HCT116 (cell line): ENCODE measurements at regions not wholly inside any gene's neighbourhood (a gene's known extent, or its start where the extent isn't known, plus 50 kb on each side); places are given as distances from the start of the nearest gene placed in this dataset.

Source experiments
- ATAC-seq: fragments of 200-7000 bp; cut with Tn5 transposase; 2 replicates; pipeline ENCODE4 v1.9.1; 2020; ENCODE audit warnings: mild to moderate bottlenecking, moderate library complexity
- BruUV-seq: library from RNA; stranded (reverse); fragments of 400-500 nt; replicated peaks from 2 replicates; lab custom pipeline; 2021; lab: Mats Ljungman, UMichigan
- CTCF ChIA-PET: fragments of 300-600 bp; sonication (Branson Sonifier 250); formaldehyde crosslinking; loops from one replicate; lab custom pipeline; 2021; ENCODE audit warnings: antibody characterized with exemption; lab: Charles Lee
- POLR2A ChIA-PET: fragments of 300-600, 350-600 bp; sonication (Branson Sonifier 250); formaldehyde crosslinking; loops from one replicate; lab custom pipeline; 2021; ENCODE audit warnings: antibody characterized with exemption; lab: Charles Lee
- RAD21 ChIA-PET, 2 experiments: fragments of 300-600 bp; sonication (Branson Sonifier 250); formaldehyde crosslinking; loops; one replicate each; lab custom pipeline; 2023; ENCODE audit warnings: low total read pairs in 2 of 2; ENCODE audit not compliant: uncharacterized antibody in 2 of 2, unreplicated experiment in 2 of 2, low non-redundant PET in 1 of 2; lab: Charles Lee
- DNase-seq: peaks from one replicate; pipeline ENCODE4 v3.0.0-alpha.2; 2010; ENCODE audit warnings: low read depth, low spot score
- H2AFZ ChIP-seq: fragments of 200-600 bp; shearing (Covaris generic), sonication (generic); 2 replicates; pipeline ENCODE4 v1.6.1; 2017; ENCODE audit warnings: low read depth, mixed run types, mixed read lengths, antibody characterized with exemption, low read length; ENCODE audit not compliant: poor library complexity, severe bottlenecking
- H3K27ac ChIP-seq: 2 replicates; pipeline ENCODE4 v1.5.1; 2012; ENCODE audit warnings: low read depth, low read length
- H3K27me3 ChIP-seq: fragments of 200-600 bp; sonication (generic); 2 replicates; pipeline ENCODE4 v1.6.1; 2016; ENCODE audit warnings: mixed run types, low read length, mixed read lengths; ENCODE audit not compliant: insufficient read depth
- H3K36me3 ChIP-seq, 2 experiments: fragments of 200-500 bp in 1 of 2; fragments of 200-600 bp in 1 of 2; sonication (Bioruptor generic) in 1 of 2; sonication (generic) in 1 of 2; 2 replicates each; pipeline versions ENCODE4 v1.5.1 to v1.6.1; 2014 to 2016; ENCODE audit warnings: low read length in 2 of 2, inconsistent platforms in 1 of 2, mixed read lengths in 1 of 2, mixed run types in 1 of 2; ENCODE audit not compliant: insufficient read depth in 2 of 2, control insufficient read depth in 1 of 2
- H3K4me1 ChIP-seq, 2 experiments: fragments of 200-600 bp in 1 of 2; sonication (generic) in 1 of 2; 2 replicates each; pipeline versions ENCODE4 v1.5.1 to v1.6.1; 2012 to 2017; ENCODE audit warnings: low read length in 2 of 2, inconsistent platforms in 1 of 2, mild to moderate bottlenecking in 1 of 2, mixed read lengths in 1 of 2, mixed run types in 1 of 2, moderate library complexity in 1 of 2; ENCODE audit not compliant: insufficient read depth in 2 of 2, control insufficient read depth in 1 of 2
- H3K4me2 ChIP-seq: fragments of 200-600 bp; sonication (generic); 2 replicates; pipeline ENCODE4 v1.6.1; 2017; ENCODE audit warnings: mixed run types, low read length, mixed read lengths
- H3K4me3 ChIP-seq, 2 experiments: fragments of 200-600 bp in 1 of 2; sonication (generic) in 1 of 2; replicated peaks in 1 of 2; 2 replicates each; pipeline ENCODE4 v1.5.1; 2011 to 2016; ENCODE audit warnings: low read length in 2 of 2, control low read depth in 1 of 2, low read depth in 1 of 2, mild to moderate bottlenecking in 1 of 2, mixed read lengths in 1 of 2, mixed run types in 1 of 2
- H3K79me2 ChIP-seq: fragments of 200-600 bp; sonication (generic); 2 replicates; pipeline ENCODE4 v1.6.1; 2017; ENCODE audit warnings: mild to moderate bottlenecking, mixed run types, low read length, moderate library complexity, mixed read lengths; ENCODE audit not compliant: insufficient read depth
- H3K9ac ChIP-seq: fragments of 200-600 bp; sonication (generic); 2 replicates; pipeline ENCODE4 v1.6.1; 2016; ENCODE audit warnings: low read length, mixed read lengths
- H3K9me2 ChIP-seq: fragments of 200-600 bp; sonication (generic), shearing (Covaris generic); 2 replicates; pipeline ENCODE4 v1.6.1; 2017; ENCODE audit warnings: mixed run types, mild to moderate bottlenecking, moderate library complexity; ENCODE audit not compliant: insufficient read depth
- H3K9me3 ChIP-seq, 2 experiments: fragments of 200-500 bp in 1 of 2; fragments of 200-600 bp in 1 of 2; sonication (Bioruptor generic) in 1 of 2; sonication (generic) in 1 of 2; 2 replicates each; pipeline ENCODE4 v1.6.1; 2014 to 2017; ENCODE audit warnings: low read length in 2 of 2, mixed read lengths in 2 of 2, inconsistent platforms in 1 of 2, low read depth in 1 of 2, mild to moderate bottlenecking in 1 of 2, mixed run types in 1 of 2, moderate library complexity in 1 of 2; ENCODE audit not compliant: control insufficient read depth in 1 of 2, insufficient read depth in 1 of 2
- H4K20me1 ChIP-seq: fragments of 200-600 bp; sonication (generic), shearing (Covaris generic); 2 replicates; pipeline ENCODE4 v1.6.1; 2017; ENCODE audit warnings: mixed run types, mild to moderate bottlenecking, moderate library complexity; ENCODE audit not compliant: insufficient read depth
- ATF3 ChIP-seq: IDR thresholded peaks from 2 replicates; pipeline ENCODE4 v1.6.1; 2012
- CBX3 ChIP-seq: IDR thresholded peaks from 2 replicates; pipeline ENCODE4 v1.6.1; 2012; ENCODE audit warnings: low read depth
- CEBPB ChIP-seq: IDR thresholded peaks from 2 replicates; pipeline ENCODE4 v1.6.1; 2012; ENCODE audit warnings: low read depth
- EGR1 ChIP-seq: IDR thresholded peaks from 2 replicates; pipeline ENCODE4 v1.6.1; 2012; ENCODE audit warnings: low read depth
- ELF1 ChIP-seq: IDR thresholded peaks from 2 replicates; pipeline ENCODE4 v1.6.1; 2012; ENCODE audit warnings: low read depth, borderline replicate concordance
- EZH2 ChIP-seq: fragments of 200-600 bp; sonication (generic); IDR thresholded peaks from 2 replicates; pipeline ENCODE4 v1.6.1; 2017; ENCODE audit warnings: antibody characterized with exemption, mixed run types
- FOSL1 ChIP-seq: IDR thresholded peaks from 2 replicates; pipeline ENCODE4 v1.6.1; 2012; ENCODE audit warnings: low read depth
- JUND ChIP-seq: IDR thresholded peaks from 2 replicates; pipeline ENCODE4 v1.6.1; 2012
- POLR2AphosphoS5 ChIP-seq: IDR thresholded peaks from 2 replicates; pipeline ENCODE4 v1.6.1; 2011; ENCODE audit warnings: mild to moderate bottlenecking, low read depth, low read length, moderate library complexity
- REST ChIP-seq: IDR thresholded peaks from 2 replicates; pipeline ENCODE4 v1.6.1; 2012; ENCODE audit warnings: low read depth
- SP1 ChIP-seq: IDR thresholded peaks from 2 replicates; pipeline ENCODE4 v1.6.1; 2012; ENCODE audit warnings: low read depth
- SRF ChIP-seq: IDR thresholded peaks from 2 replicates; pipeline ENCODE4 v1.6.1; 2012; ENCODE audit warnings: low read depth
- YY1 ChIP-seq: IDR thresholded peaks from 2 replicates; pipeline ENCODE4 v1.6.1; 2011; ENCODE audit warnings: low read length, low read depth, moderate library complexity, mild to moderate bottlenecking; ENCODE audit not compliant: insufficient replicate concordance; ENCODE audit errors: extremely low read depth
- ZBTB33 ChIP-seq: IDR thresholded peaks from 2 replicates; pipeline ENCODE4 v1.6.1; 2011; ENCODE audit warnings: mild to moderate bottlenecking, low read length, moderate library complexity; ENCODE audit not compliant: insufficient replicate concordance; ENCODE audit errors: extremely low read depth
- ZFX ChIP-seq: fragments of 450-650 bp; IDR thresholded peaks from 2 replicates; pipeline ENCODE4 v1.6.1; 2017
- intact Hi-C: fragments of 100-400 bp; cut with micrococcal nuclease; formaldehyde crosslinking; loops from 2 replicates; pipeline ENCODE4 v1.10.0; 2022

- no peak overlapping the region for H3K9ac ChIP-seq
- no peak overlapping the region for H3K27ac ChIP-seq
- no peaks in the 10 kb centered on the region for H3K79me2 ChIP-seq
- CTCF ChIA-PET: no interaction called here
- H3K9me2 ChIP-seq: no peaks in the 10 kb centered on the region
- ATAC-seq (no peak), DNase-seq (no peak)
- TF ChIP-seq EZH2 (no peak), JUND (no peak), CBX3 (no peak), EGR1 (no peak)
- no peak overlapping the region for H3K4me2 ChIP-seq
- H3K4me3 ChIP-seq: no peak overlapping the region
- no peaks in the 10 kb centered on the region for H3K36me3 ChIP-seq
- H3K4me1 ChIP-seq: no peaks in the 10 kb centered on the region
- POLR2A ChIA-PET: no interaction called here
- intact Hi-C loops: no loop called here
- H3K27me3 ChIP-seq: 0 out of 2 replicates have a peak, but pooled peaks cover 4% of the 10 kb centered on the region
- BruUV-seq: no TSS peak
- no peak overlapping the region for H2AFZ ChIP-seq
- no peaks in the 10 kb centered on the region for H4K20me1 ChIP-seq
- RAD21 ChIA-PET: no interaction called here
- no peaks in the 10 kb centered on the region for H3K9me3 ChIP-seq
Observed at GRCh38 chr3:69540706-69541581, 155.1 kb upstream of the FRMD4B start.

- Histone ChIP-seq H3K36me3 (no peaks in the 10 kb centered on the region), H3K4me2 (no peak overlapping the region), H3K27ac (no peak overlapping the region), H3K4me3 (no peak overlapping the region), H3K4me1 (no peaks in the 10 kb centered on the region), H3K79me2 (no peaks in the 10 kb centered on the region), H4K20me1 (no peaks in the 10 kb centered on the region), H3K27me3 (0 out of 2 replicates have a peak, but pooled peaks cover 4% of the 10 kb centered on the region), H3K9me2 (no peaks in the 10 kb centered on the region), H2AFZ (no peak overlapping the region), H3K9ac (no peak overlapping the region), H3K9me3 (no peaks in the 10 kb centered on the region)
- ATAC-seq (no peak), DNase-seq (no peak)
- intact Hi-C loops: no loop called here
- RAD21 ChIA-PET: no interaction called here
- CTCF ChIA-PET: no interaction called here
- POLR2A ChIA-PET: no interaction called here
- BruUV-seq: no TSS peak
- TF ChIP-seq REST: no peak
- no peak for TF ChIP-seq ELF1
- no peak for TF ChIP-seq ATF3
- TF ChIP-seq CEBPB: no peak
- TF ChIP-seq JUND: no peak
- TF ChIP-seq YY1: no peak
- TF ChIP-seq POLR2AphosphoS5: no peak
- TF ChIP-seq EGR1: no peak
- no peak for TF ChIP-seq CBX3
- TF ChIP-seq ZFX: no peak
- TF ChIP-seq EZH2: no peak
- TF ChIP-seq SRF: no peak
- no peak for TF ChIP-seq ZBTB33
- TF ChIP-seq SP1: no peak
- TF ChIP-seq FOSL1: no peak
Observed at GRCh38 chr3:69539134-69539533, 153.2 kb upstream of the FRMD4B start.
